GM13976 (cell line): ENCODE measurements at regions not wholly inside any gene's neighbourhood (a gene's known extent, or its start where the extent isn't known, plus 50 kb on each side); places are given as distances from the start of the nearest gene placed in this dataset.

Source experiments
- DNase-seq: peaks from one replicate; pipeline ENCODE4 v3.0.0; 2012; ENCODE audit warnings: low spot score
- in situ Hi-C: fragments of 300-500 bp; cut with MboI; formaldehyde crosslinking; loops from one replicate; pipeline ENCODE4 v1.12.0; 2022; ENCODE audit warnings: low sequenced_read_pairs, mixed read lengths, inconsistent platforms; ENCODE audit not compliant: unreplicated experiment
- TF ChIP-seq, protein P1 (sequence below): IDR thresholded peaks from 2 replicates; pipeline ENCODE4 v1.5.1; 2012; ENCODE audit warnings: borderline replicate concordance, mild to moderate bottlenecking; ENCODE audit not compliant: insufficient read depth; ENCODE audit errors: extremely low read depth, missing control alignments, control extremely low read depth

DNA sequence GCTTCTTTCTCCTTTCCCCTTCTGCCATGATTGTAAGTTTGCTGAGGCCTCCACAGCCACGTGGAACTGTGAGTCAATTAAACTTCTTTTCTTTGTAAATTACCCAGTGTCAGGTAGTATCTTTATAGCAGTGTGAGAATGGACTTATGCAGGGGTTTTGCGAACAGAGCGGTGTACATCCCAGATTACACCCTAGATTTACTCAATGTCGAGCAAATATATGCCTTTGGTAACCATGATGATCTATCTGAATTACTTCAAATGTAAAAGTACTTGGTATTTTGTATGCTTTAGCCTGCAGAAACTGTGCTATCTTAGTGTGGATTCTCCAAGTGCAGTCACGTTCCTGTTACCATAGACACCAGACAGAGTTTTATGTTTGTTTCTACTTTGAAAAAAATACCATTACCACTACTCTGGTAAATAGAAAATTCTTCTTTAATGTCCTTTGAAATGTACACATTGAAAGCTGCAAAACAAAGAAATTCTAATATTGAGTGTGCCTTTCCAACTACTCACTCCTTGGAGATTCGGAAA is 510.4 kb upstream of the ARGLU1 start:
- TF ChIP-seq, protein P1, sequence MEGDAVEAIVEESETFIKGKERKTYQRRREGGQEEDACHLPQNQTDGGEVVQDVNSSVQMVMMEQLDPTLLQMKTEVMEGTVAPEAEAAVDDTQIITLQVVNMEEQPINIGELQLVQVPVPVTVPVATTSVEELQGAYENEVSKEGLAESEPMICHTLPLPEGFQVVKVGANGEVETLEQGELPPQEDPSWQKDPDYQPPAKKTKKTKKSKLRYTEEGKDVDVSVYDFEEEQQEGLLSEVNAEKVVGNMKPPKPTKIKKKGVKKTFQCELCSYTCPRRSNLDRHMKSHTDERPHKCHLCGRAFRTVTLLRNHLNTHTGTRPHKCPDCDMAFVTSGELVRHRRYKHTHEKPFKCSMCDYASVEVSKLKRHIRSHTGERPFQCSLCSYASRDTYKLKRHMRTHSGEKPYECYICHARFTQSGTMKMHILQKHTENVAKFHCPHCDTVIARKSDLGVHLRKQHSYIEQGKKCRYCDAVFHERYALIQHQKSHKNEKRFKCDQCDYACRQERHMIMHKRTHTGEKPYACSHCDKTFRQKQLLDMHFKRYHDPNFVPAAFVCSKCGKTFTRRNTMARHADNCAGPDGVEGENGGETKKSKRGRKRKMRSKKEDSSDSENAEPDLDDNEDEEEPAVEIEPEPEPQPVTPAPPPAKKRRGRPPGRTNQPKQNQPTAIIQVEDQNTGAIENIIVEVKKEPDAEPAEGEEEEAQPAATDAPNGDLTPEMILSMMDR = no peak
- in situ Hi-C loops = no loop called here
- no peak for DNase-seq

DNA sequence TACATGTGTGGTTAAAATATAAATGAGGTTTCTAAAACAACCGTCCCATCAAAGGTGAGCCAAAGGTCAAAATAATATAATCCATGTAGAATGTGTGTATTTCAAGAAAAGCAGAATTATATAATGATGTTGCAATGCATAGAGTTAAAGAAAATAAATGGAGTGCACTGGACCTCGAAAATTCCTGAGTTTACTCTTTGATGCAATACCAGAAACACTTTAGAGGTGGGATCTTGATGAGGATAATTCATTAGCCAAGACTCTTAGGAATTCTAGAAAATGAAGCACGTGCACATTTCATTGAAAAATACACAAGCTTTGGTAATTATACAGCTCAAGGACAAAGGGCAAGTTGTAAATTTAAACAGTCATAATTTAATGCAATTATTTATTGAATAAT is 508.9 kb upstream of the ARGLU1 start:
- DNase-seq = no peak
- TF ChIP-seq, protein P1 = no peak
- in situ Hi-C loops = no loop called here

DNA sequence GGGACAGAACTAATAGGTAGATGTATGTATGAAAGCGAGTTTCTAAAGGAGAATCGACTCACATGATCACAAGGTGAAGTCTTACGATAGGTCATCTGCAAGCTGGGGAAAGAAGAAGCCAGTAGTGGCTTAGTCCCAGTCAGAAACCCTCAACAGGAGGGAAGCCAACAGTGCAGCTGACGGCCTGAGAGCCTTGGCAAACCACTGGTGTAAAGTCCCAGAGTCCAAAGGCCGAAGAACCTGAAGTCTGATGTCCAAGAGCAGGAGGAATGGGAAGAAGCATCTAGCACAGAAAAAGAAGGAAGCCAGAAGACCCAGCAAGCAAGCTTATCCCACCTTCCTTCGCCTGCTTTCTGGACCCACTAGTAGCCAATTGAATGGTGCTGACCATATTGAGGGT is 507.6 kb upstream of the ARGLU1 start:
- in situ Hi-C loops = no loop called here

DNA sequence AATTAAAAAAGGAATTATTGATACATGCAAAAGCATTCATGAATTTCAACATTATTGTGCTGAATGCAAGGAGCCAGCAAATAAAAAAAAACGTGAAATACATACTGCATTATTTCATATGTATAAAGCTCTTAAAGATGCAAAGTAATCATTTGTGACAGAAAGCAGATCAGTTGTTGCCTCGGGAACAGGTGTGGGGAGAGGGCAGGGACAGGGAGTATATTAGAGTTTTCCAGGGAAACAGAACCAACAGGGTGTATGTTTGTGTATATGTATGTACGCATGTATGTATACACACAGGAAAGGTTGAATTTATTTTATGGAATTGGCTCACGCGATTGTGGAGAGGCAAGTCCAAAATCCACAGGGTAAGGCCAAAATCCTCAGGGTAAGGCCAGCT is 502.9 kb upstream of the ARGLU1 start:
- TF ChIP-seq, protein P1 = no peak
- in situ Hi-C loops = no loop called here

More for the DNA sequence above, 507.6 kb upstream of the ARGLU1 start:
- no peak for DNase-seq
- TF ChIP-seq, protein P1 = no peak

DNA sequence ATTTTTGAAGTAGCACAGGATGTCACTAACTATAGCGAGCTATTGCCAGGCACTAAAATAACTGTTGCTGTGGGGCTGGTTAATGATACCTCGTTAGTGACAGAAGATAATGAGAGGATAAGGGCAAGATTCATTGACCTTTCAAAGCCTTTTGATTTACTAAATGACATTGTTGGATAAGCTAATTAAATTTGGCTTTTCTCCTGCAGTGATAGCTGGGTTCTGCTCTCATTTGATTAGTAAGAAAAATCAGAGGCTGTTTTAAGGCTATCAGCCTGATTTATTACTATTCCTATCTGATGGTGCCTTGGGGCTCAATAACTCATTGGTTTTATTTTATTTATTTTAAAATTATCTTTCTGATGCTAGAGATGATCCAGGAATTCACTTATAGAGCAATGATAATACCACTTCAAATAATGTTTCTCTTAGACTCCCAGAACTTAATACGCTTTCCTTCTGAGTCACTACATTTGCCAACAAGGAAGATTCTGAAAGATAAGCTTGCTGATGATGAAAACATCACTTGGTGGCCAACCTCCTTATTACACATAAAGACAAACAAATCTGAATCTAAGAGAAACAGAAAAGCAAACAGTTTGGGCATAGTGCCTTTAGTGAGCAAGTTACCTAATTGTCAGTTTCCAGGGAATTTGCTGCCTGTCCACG is 501.3 kb upstream of the ARGLU1 start:
- TF ChIP-seq, protein P1 = no peak
- no peak for DNase-seq
- in situ Hi-C loops = no loop called here

More for the DNA sequence above, 502.9 kb upstream of the ARGLU1 start:
- no peak for DNase-seq

DNA sequence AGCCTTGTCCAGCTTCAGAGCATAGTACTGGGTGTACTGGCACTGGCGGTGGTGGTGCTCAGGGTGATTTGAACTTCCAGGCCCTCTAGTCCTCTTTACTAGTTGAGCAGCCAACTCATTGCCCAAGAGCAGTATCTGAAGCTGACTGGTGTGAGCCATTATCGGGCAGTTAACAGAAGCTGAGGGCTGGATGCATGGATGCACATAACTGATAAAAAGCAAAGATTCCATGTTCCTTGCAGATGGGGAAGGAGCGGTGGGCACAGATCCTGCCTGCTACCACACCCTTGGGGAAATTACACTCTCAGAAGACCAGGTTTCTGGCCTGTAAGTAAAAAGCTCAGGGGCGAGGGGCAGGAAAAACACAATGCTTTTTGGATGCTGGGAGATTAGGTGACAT is 499.4 kb upstream of the ARGLU1 start:
- DNase-seq = no peak
- TF ChIP-seq, protein P1 = no peak
- in situ Hi-C loops = no loop called here
